Activated naive CD4-positive, alpha-beta T cell treated with anti-CD3 and anti-CD28 coated beads, Interleukin-2, amount 50 U/mL, for 72 hours (primary cell): ENCODE measurements at regions not wholly inside any gene's neighbourhood (a gene's known extent, or its start where the extent isn't known, plus 50 kb on each side); places are given as distances from the start of the nearest gene placed in this dataset.
A peak's percentile ranks its signal among the peaks of the same experiment; 100 is the strongest.

ENCODE experiments used
- ATAC-seq, 2 donors: fragments of 150-1000 bp; cut with Tn5 transposase; 2 replicates each; pipeline ENCODE4 v1.10.0; 2021; ENCODE audit warnings: mild to moderate bottlenecking in 2 of 2, moderate library complexity in 2 of 2
- DNase-seq, 2 donors: peaks; one replicate each; pipeline ENCODE4 v3.0.0; 2021 to 2022; ENCODE audit warnings: low spot score in 2 of 2
- H3K27ac Mint-ChIP-seq, 2 donors: one replicate each; pipeline ENCODE4 v1.8.0; 2022; ENCODE audit warnings: mild to moderate bottlenecking in 2 of 2, mixed read lengths in 2 of 2
- H3K36me3 Mint-ChIP-seq, 2 donors: one replicate each; pipeline ENCODE4 v1.8.0; 2022; ENCODE audit warnings: mixed read lengths in 2 of 2
- H3K9me3 Mint-ChIP-seq, 2 donors: one replicate each; pipeline ENCODE4 v1.8.0; 2022; ENCODE audit warnings: mixed read lengths in 2 of 2

DNA sequence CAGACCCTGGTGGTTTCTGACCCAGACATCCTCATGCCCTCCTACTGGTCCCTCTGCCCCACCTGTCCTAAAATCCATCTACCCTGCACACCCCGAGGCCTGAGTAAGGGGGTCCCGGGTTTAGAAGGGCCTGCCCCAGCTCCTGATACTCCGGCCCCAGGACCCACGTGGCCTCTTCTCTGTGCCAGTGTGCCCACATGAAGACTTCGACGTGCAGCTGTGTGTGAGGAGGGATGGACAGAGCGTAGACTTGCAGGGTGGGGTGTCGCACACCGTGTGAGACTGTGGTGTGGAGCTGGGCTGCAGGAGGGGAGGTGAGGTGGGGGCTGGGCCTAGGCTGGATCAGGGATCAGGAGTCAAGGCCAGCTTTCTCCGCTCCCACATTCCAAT, 461.1 kb downstream of the PTPRU start:
- Mint-ChIP-seq H3K36me3 (no peaks in the 10 kb centered on the region), H3K9me3 (no peaks in the 10 kb centered on the region), H3K27ac (no peak overlapping the region)
- ATAC-seq (no peak), DNase-seq (no peak)

DNA sequence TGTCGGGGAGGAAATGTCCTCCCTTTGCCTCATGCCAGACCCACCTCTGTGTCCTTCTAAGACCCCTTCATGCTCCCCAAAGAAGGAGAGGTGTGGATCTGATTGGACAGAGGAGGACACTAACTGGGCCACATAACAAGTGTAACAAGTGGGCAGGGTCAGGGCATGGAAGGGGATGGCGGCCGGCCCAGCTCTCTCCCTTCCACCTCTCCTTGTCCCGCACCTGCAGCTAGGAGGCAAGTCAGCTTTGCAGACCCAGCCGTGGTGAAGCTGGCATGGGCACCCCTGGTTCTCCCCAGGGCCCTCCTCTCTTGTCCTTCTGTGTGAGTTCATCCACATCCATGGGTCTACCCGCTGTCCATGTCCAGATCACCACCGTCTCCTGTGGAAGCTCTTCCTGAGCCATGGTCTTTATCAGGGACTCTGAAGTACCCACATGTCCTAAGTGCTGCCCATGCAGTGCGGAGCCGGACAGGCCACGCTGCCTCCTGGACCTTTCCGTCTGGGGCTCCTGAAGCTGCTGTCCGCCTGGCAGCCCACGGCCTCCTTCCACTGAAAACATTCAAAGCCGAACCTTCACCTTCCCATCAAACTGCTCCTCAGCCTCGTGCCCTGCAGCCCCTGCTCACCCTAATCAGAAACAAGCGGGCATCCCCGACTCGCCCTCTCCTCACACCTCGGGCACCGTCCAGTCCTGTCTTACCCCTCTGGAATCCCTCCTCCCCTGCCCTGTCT, 460.5 kb downstream of the PTPRU start:
- ATAC-seq = no peak
- DNase-seq = no peak
- Mint-ChIP-seq H3K27ac (no peak overlapping the region), H3K36me3 (no peaks in the 10 kb centered on the region), H3K9me3 (no peaks in the 10 kb centered on the region)

DNA sequence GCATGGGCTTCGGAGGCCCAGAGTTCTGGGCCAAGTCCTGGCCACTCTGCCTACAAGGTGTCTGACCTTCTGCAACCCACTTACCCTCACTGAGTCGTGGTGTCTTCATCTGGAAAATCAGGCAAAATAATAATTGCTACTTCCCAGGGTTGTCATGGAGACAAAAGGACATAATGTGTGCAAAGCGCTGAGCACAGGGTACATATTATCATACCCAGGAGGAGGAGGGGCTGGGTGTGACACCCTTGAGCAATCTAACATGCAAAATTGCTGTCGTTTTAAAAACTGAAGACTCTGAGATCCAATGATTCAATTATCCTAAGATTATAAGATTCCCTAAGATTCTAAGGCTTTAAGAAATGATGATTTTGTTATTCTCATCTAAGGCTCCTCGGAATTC, 459.5 kb downstream of the PTPRU start:
- no peaks in the 10 kb centered on the region for H3K36me3 Mint-ChIP-seq
- H3K9me3 Mint-ChIP-seq = no peaks in the 10 kb centered on the region
- no peak for DNase-seq
- ATAC-seq = no peak
- no peak overlapping the region for H3K27ac Mint-ChIP-seq

DNA sequence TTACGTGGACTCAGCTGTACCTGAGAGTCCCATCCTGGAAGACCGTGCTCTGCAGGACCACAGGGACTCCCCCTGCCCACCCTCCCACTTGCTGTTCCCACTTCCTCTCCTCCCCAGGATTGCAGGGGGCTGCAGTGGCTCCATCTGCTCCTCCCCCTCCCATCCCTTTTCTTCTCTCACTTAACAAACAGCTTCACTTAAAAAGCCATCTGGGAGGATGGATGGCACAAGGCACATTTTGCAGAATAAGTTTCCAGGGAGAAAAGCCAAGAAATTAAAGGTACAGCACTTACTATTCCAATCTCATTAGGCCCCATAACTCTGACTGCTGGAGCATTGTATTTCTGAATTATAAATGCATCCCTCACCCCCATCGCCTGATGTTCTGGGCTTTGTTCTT, 458.7 kb downstream of the PTPRU start:
- Mint-ChIP-seq H3K9me3 (no peaks in the 10 kb centered on the region), H3K27ac (no peak overlapping the region), H3K36me3 (no peaks in the 10 kb centered on the region)
- DNase-seq = no peak
- ATAC-seq = no peak

DNA sequence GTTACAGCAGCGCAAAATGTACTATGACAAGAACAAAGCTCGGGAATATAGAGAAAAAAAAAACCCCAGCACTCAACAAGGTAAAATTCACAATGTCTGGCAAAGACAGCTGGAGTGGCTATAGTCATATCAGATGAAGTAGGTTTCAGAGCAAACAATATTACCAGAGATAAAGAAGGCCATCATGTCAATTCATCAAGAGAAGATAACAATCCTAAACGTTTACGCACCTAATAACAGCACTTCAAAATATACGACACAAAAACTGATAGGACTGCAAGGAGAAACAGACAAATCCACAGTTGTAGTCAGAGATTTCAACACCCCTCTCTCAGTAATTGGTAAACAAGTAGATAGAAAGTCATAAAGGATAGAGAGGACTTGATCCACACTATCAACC, 455.2 kb downstream of the PTPRU start:
- Mint-ChIP-seq H3K9me3 (no peaks in the 10 kb centered on the region), H3K36me3 (no peaks in the 10 kb centered on the region), H3K27ac (no peak overlapping the region)
- ATAC-seq (no peak), DNase-seq (no peak)

DNA sequence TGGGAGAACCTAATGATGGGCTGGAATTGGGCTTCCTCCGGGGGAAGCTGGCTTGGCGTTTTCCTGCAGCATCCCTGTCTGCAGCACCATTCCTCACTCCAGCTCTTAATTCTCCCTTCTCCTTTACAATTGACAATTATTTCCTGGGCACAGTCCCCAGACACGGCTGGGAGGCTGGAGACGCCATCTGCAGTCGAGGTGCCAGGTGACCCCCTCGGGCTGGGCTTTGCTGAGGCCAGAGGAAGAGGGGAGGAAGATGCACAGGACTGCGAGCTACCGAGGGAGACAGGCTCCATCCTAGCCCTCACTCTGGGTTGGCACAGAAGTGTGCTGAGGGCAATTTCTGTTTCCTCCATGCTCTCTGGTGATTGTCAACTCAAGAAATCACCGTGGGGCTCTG, 453.8 kb downstream of the PTPRU start:
- Mint-ChIP-seq H3K36me3 (no peaks in the 10 kb centered on the region), H3K9me3 (no peaks in the 10 kb centered on the region), H3K27ac (no peak overlapping the region)
- peak in 1 of 2 donors; percentile 16 for DNase-seq
- ATAC-seq = no peak

DNA sequence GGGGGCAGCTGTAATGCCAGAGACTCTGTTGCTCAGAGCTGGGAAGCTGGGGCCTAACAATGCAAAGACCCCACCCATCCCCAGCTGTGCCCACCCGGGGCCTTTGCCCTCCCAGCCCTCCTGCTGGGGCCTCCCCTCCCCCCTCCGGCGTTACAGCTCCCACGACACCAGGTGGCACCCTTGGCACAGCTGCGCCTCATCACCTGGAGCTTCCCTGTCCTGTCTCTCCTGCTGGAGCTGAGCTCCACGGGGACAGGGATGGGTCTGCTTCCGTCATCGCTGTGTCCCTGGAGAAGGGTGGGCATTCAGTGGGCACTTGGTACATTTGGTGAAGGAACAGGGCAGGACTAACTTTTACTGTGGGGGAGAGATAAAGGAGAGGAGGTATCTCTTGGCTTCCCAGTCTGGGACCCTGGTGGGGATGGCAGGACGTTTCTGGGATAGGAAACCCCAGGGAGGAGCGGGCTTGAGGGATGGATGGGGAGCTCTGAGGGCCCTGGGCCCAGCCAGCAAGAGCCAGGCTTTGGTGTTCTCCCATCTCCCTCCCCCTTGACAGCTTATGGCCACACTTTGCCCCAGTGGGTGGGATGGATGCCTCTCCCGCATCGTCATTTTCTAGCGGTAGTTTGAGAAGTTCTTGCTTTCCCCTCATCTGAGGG, 453.2 kb downstream of the PTPRU start:
- Mint-ChIP-seq H3K9me3 (no peaks in the 10 kb centered on the region), H3K27ac (no peak overlapping the region), H3K36me3 (no peaks in the 10 kb centered on the region)
- ATAC-seq (no peak), DNase-seq (peak in 1 of 2 donors; percentile 42)

DNA sequence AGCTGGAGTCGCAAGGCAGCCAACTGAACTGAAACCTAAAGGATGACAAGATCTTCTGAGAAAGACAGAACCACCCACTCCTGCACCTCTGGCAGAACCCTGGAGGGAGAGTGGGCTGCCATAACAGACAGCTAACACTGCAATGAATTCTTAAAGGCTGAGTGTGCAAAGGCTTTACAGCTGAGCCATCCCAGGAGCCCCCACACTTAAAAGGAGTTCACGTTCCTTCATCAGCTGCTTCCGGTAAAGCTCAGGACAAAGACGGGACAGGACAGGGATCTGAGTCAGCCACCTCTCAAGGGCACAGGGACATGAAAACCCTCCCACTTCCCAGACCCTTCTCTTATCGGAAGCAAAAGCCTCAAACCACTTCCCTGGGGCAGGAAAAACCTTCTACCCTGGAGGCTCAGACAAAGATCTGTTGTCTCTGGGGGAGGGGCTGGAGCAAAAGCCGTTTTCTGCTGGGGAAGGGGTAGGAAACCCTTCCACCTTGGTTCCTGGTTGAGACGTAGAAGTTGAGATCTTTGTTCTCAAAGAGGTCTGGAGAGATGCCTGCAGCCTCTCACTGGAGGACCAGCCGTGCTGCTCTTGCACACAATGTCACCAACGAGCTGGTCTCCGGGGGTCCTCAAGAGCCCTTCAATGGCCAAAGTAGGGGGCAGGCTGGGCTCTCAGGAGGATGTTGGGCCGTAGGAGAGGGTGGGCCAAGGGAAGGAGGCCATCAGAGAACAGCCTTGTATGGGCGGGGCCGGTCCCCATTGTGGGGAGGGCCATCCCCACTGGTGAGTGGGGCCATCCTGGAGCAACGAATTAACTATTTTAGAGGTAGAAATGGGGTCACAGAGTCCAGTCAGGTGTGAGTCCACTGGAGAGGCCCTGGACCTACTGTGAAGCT, 452.4 kb downstream of the PTPRU start:
- peak; percentile 77 to 96 for ATAC-seq
- peak; percentile 42 to 49 for DNase-seq
- H3K9me3 Mint-ChIP-seq = no peaks in the 10 kb centered on the region
- no peaks in the 10 kb centered on the region for H3K36me3 Mint-ChIP-seq
- H3K27ac Mint-ChIP-seq = no peak overlapping the region

DNA sequence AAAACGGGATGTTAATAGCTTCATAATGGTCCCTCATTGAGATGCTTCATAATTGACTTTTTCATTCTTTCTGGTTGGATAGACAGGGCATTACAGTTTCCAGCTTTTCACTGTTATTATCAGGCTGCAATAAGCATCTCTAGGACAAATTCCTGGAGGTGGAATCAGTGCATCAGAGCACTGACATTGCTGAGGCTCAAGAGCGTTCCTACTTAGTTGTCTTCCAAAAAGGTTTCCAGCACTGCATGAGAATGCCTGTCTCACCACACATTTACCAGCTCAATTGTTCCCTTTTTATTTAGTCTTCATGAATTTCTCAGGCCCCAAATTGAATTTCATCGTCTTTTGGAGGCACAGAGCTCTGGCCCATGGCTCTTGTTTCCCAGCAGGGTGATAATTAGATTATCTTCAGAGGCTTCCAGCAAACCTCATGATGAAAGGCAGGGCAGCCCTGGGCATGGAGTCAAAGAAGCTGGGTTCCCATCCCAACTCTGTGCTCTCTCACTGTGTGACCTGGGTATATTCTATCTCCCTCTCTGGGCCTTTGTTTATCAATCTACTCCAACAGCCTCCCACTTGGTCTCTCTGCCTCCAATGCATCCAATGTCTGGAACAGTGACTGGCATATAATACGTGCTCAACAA, 451.4 kb downstream of the PTPRU start:
- ATAC-seq (no peak), DNase-seq (no peak)
- Mint-ChIP-seq H3K36me3 (no peaks in the 10 kb centered on the region), H3K27ac (peak overlapping the region in 1 of 2 donors; percentile 45), H3K9me3 (no peaks in the 10 kb centered on the region)

DNA sequence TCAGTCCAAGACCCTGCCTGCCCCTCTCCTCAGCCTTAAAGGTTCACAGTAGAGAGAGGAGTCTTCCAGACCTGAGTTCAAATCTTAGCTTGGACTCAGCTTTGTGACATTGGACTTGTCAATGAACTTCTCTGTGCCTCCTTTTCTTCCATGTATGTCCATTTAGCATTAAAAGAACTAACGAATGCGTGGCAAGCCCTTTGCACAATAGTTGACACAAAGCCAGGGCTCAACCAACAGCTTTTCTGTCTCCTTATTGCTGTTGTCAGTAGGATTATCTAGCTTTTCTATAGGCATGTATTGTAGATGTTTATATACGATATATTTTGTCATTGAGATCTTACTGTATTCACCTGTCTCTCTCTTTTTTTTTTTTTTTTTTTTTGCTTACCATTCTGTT, 450.8 kb downstream of the PTPRU start:
- DNase-seq (no peak), ATAC-seq (no peak)
- Mint-ChIP-seq H3K9me3 (no peaks in the 10 kb centered on the region), H3K27ac (no peak overlapping the region), H3K36me3 (no peaks in the 10 kb centered on the region)

DNA sequence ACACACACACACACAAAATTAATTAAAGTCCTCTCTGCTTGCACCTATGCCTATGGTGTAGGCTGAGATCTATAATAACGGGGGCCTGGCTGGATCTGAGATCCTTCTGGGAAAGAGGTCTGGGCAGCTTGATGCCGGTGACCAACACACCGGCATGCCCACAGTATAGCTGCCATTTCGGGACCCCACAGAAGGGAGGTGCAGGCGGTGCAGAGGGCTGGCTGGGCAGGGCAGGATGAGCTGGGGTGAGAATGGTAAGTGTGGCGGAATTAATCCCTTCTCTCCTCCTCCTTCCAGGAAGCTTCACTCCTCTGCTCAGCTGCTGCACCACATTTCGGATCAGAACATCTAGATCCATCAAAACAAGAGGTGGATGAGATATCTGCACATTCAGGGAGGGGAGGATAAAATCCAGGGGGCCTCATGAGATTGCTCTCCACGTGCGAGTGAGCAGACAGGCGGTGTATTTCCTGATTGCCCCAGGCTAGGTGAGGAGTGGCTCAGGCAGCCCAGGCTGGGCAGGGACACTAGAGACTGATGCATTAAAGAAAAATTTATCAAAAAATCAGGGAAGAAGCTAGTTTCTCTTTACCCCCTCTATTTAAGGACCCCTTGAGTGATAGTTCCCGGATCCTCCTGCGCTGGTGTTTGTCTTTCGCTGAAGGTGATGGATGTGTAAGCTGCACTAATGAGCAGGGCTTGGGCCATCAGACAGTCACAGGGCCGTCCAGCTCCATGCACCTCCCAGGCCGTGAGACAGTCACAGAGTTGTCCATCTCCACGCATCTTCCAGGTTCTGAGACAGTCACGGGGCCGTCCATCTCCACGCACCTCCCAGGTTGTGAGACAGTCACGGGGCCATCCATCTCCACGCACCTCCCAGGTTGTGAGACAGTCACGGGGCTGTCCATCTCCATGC, 449.9 kb downstream of the PTPRU start:
- Mint-ChIP-seq H3K9me3 (no peaks in the 10 kb centered on the region), H3K27ac (no peak overlapping the region), H3K36me3 (no peaks in the 10 kb centered on the region)
- ATAC-seq = no peak
- DNase-seq = no peak

DNA sequence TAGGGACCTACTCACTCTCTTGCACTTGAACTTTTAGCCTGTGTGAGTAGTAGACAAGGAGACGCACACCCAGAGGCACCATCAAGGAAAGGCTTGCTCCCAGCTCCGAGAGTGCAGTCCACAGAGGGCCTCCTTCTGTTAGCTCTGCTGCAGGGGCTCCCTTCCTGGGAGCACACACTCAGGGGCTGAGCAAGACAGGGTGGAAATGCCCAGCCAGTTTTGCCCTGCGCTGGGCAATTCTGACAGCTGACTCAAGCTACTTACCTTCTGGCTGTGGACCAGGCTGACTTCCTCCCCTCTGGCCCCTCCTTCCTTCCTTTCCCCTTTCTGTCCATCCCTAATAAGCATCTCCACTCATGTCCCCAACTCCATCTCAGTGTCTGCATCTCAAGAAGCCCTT, 449.1 kb downstream of the PTPRU start:
- no peaks in the 10 kb centered on the region for H3K9me3 Mint-ChIP-seq
- ATAC-seq (no peak), DNase-seq (no peak)
- no peak overlapping the region for H3K27ac Mint-ChIP-seq
- H3K36me3 Mint-ChIP-seq = no peaks in the 10 kb centered on the region

DNA sequence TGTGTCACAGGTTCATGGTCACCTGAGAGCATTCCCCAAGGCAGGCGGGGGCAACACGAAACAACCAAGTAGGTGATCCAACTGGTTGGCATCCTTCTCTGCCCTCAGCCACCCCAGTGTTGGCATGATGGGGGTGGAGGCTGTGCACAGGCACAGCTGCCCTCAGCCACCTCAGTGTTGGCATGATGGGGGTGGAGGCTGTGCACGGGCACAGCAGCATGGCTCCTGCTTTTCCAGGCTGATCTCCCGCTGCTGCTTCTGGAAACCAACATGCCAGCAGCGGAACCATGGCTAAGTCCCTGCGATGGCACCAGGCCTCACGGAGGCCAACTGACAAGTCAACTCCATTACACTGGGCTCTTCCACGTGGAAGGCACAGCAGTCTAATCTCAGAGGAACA, 447.8 kb downstream of the PTPRU start:
- DNase-seq (no peak), ATAC-seq (no peak)
- Mint-ChIP-seq H3K9me3 (no peaks in the 10 kb centered on the region), H3K27ac (no peak overlapping the region), H3K36me3 (no peaks in the 10 kb centered on the region)

DNA sequence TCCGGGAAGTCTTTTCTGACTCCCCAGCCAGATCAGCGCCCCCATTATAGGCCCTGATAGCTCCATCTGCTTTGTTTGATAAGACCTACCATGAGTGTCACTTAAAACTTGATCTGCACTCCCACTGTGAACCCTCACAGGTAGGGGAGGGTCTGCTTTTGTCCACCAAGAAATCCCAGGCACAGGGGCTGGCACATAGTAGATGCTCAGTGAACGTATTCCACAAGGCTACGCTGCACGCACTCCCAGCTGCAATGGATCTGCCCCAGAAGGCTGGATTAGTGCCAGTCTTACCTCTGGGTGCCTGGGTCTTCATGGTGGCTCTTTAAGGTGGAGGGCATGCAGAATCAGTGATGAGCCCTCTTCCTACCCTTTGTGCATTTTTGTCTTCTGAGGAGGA, 447.1 kb downstream of the PTPRU start:
- H3K9me3 Mint-ChIP-seq = no peaks in the 10 kb centered on the region
- H3K36me3 Mint-ChIP-seq = no peaks in the 10 kb centered on the region
- DNase-seq (no peak), ATAC-seq (no peak)
- H3K27ac Mint-ChIP-seq = no peak overlapping the region

DNA sequence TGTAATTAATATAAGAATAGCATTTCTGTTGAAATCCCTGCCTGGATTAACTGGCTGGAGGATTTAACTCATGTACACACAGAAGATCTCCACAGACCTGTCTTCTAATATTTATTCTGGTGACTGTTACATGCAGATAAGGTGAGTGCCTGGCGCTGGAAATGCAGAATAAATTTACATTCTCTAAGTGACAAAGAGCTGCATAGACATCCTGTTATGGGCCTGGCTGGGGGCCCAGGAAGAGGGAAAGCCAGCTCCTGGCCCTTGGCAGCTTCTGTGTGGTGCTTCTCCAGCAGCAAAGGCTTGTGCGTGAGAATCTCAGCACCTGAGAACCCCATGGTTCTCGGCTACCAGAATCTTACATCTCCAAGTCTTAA, 446.6 kb downstream of the PTPRU start:
- ATAC-seq (no peak), DNase-seq (peak in 1 of 2 donors; percentile 0)
- Mint-ChIP-seq H3K9me3 (no peaks in the 10 kb centered on the region), H3K27ac (no peak overlapping the region), H3K36me3 (no peaks in the 10 kb centered on the region)
